GM23338 (cell line): ENCODE measurements at regions not wholly inside any gene's neighbourhood (a gene's known extent, or its start where the extent isn't known, plus 50 kb on each side); places are given as distances from the start of the nearest gene placed in this dataset.

Experiments
- ATAC-seq: fragments of 200-7000 bp; cut with Tn5 transposase; 3 replicates; pipeline ENCODE4 v1.9.1; 2020
- DNase-seq: peaks from one replicate; pipeline ENCODE4 v3.0.0-alpha.2; 2015; ENCODE audit warnings: low spot score
- H2AFZ ChIP-seq: fragments of 200-600 bp; sonication (generic); 2 replicates; pipeline ENCODE4 v1.8.0; 2016; ENCODE audit warnings: antibody characterized with exemption, mild to moderate bottlenecking, moderate library complexity
- H3F3A ChIP-seq: fragments of 200-600 bp; sonication (generic); replicated peaks from 2 replicates; pipeline ENCODE4 v1.8.0; 2017; ENCODE audit warnings: antibody characterized with exemption, mixed run types, low read depth
- H3K27ac ChIP-seq: fragments of 200-600 bp; sonication (generic); 2 replicates; pipeline ENCODE4 v1.6.1; 2016; ENCODE audit warnings: low read depth
- H3K27me3 ChIP-seq: fragments of 200-600 bp; sonication (generic); 2 replicates; pipeline ENCODE4 v1.8.0; 2016; ENCODE audit warnings: mild to moderate bottlenecking, mixed run types, moderate library complexity; ENCODE audit not compliant: insufficient read depth
- H3K36me3 ChIP-seq: fragments of 200-600 bp; sonication (generic); 2 replicates; pipeline ENCODE4 v1.8.0; 2016; ENCODE audit warnings: mild to moderate bottlenecking; ENCODE audit not compliant: insufficient read depth
- H3K4me1 ChIP-seq: fragments of 200-600 bp; sonication (generic); 2 replicates; pipeline ENCODE4 v1.8.0; 2016; ENCODE audit warnings: mild to moderate bottlenecking, moderate library complexity; ENCODE audit not compliant: insufficient read depth
- H3K4me2 ChIP-seq: fragments of 200-600 bp; sonication (generic); 2 replicates; pipeline ENCODE4 v1.7.1; 2017; ENCODE audit warnings: mixed run types
- H3K4me3 ChIP-seq: fragments of 200-600 bp; sonication (generic); 2 replicates; pipeline ENCODE4 v1.6.1; 2016; ENCODE audit warnings: mixed run types
- H3K79me2 ChIP-seq: fragments of 200-600 bp; sonication (generic); replicated peaks from 2 replicates; pipeline ENCODE4 v1.8.0; 2017; ENCODE audit warnings: mild to moderate bottlenecking; ENCODE audit not compliant: insufficient read depth
- H3K9me2 ChIP-seq: fragments of 200-600 bp; sonication (generic); 2 replicates; pipeline ENCODE4 v1.8.0; 2017; ENCODE audit not compliant: insufficient read depth
- H4K20me1 ChIP-seq: fragments of 200-600 bp; sonication (generic); replicated peaks from 2 replicates; pipeline ENCODE4 v1.8.0; 2017; ENCODE audit warnings: mild to moderate bottlenecking; ENCODE audit not compliant: insufficient read depth
- H3K27ac Mint-ChIP-seq: 2 replicates; pipeline ENCODE4 v1.8.0; 2020; ENCODE audit warnings: inconsistent platforms, mild to moderate bottlenecking, moderate library complexity, mixed read lengths
- H3K27me3 Mint-ChIP-seq: 3 replicates; pipeline ENCODE4 v1.8.0; 2022; ENCODE audit warnings: low read depth, mild to moderate bottlenecking, moderate library complexity, mixed read lengths, inconsistent platforms; ENCODE audit not compliant: insufficient read depth, poor library complexity
- H3K36me3 Mint-ChIP-seq: 3 replicates; pipeline ENCODE4 v1.8.0; 2021; ENCODE audit warnings: low read depth, mild to moderate bottlenecking, inconsistent platforms, moderate library complexity, mixed read lengths
- H3K4me1 Mint-ChIP-seq: 3 replicates; pipeline ENCODE4 v1.8.0; 2020; ENCODE audit warnings: mild to moderate bottlenecking, inconsistent platforms, mixed read lengths
- H3K4me3 Mint-ChIP-seq: 3 replicates; pipeline ENCODE4 v1.8.0; 2021; ENCODE audit warnings: moderate library complexity, mild to moderate bottlenecking, inconsistent platforms, mixed read lengths
- H3K9me3 Mint-ChIP-seq: 3 replicates; pipeline ENCODE4 v1.8.0; 2020; ENCODE audit warnings: moderate library complexity, mild to moderate bottlenecking, inconsistent platforms, mixed read lengths
- EZH2phosphoT487 ChIP-seq: fragments of 200-600 bp; sonication (generic); IDR thresholded peaks from one replicate; pipeline ENCODE4 v1.8.1; 2018; ENCODE audit warnings: antibody characterized with exemption; ENCODE audit not compliant: unreplicated experiment
- STAT1 ChIP-seq: IDR thresholded peaks from one replicate; pipeline ENCODE4 v1.6.1; 2016; ENCODE audit warnings: antibody characterized with exemption; ENCODE audit not compliant: unreplicated experiment
- ZNF114 ChIP-seq: fragments of 250-450 bp; sonication (Bioruptor Pico); IDR thresholded peaks from 2 replicates; pipeline ENCODE4 v1.5.0; 2020; ENCODE audit warnings: mild to moderate bottlenecking, moderate library complexity
- ZNF331 ChIP-seq: fragments of 250-450 bp; sonication (Bioruptor Pico); IDR thresholded peaks from 2 replicates; pipeline ENCODE4 v1.5.0; 2020; ENCODE audit warnings: low read depth, mild to moderate bottlenecking, moderate library complexity
- ZNF462 ChIP-seq: fragments of 250-450 bp; sonication (Bioruptor Pico); IDR thresholded peaks from 2 replicates; pipeline ENCODE4 v1.5.0; 2020; ENCODE audit warnings: mild to moderate bottlenecking, moderate library complexity

- Histone ChIP-seq H4K20me1 (peaks cover 3% of the 10 kb centered on the region; the same call in 1 of the 2 replicates), H3K4me3 (no peak overlapping the region)
These were observed 204.7 kb upstream of the CIBAR2 start for GRCh38 chr16:85316944-85317343.

More at GRCh38 chr16:85316944-85317343, 204.7 kb upstream of the CIBAR2 start:
- DNase-seq (no peak), ATAC-seq (no peak)
- no peaks in the 10 kb centered on the region for H3K27me3 ChIP-seq
- no peak overlapping the region for H2AFZ ChIP-seq
- Mint-ChIP-seq H3K27ac (no peak overlapping the region), H3K4me3 (no peak overlapping the region), H3K9me3 (no peaks in the 10 kb centered on the region), H3K27me3 (peaks cover 14% of the 10 kb centered on the region), H3K4me1 (peaks cover 47% of the 10 kb centered on the region), H3K36me3 (no peaks in the 10 kb centered on the region)
- 0 out of 2 replicates have a peak, but pooled peaks cover 5% of the 10 kb centered on the region for H3K79me2 ChIP-seq
- no peaks in the 10 kb centered on the region for H3K36me3 ChIP-seq
- no peak overlapping the region for H3K27ac ChIP-seq
- no peaks in the 10 kb centered on the region; the same call in 1 of the 2 replicates for H3F3A ChIP-seq
- TF ChIP-seq ZNF331 (CRISPR knock-in tag) (no peak), STAT1 (no peak), ZNF114 (no peak), ZNF462 (CRISPR knock-in tag) (no peak), EZH2phosphoT487 (no peak)
- H3K9me2 ChIP-seq: no peaks in the 10 kb centered on the region
- H3K4me1 ChIP-seq: peaks cover 12% of the 10 kb centered on the region
- no peak overlapping the region for H3K4me2 ChIP-seq
